22Rv1 (cell line): ENCODE measurements at regions not wholly inside any gene's neighbourhood (a gene's known extent, or its start where the extent isn't known, plus 50 kb on each side); places are given as distances from the start of the nearest gene placed in this dataset.

Source experiments
- H3K27ac ChIP-seq: fragments of 450-650 bp; 2 replicates; pipeline ENCODE4 v1.5.1; 2017
- ZFX ChIP-seq: fragments of 450-650 bp; IDR thresholded peaks from 2 replicates; pipeline ENCODE4 v1.6.1; 2017; ENCODE audit warnings: antibody characterized with exemption, borderline replicate concordance
- TF ChIP-seq, protein P1 (sequence below): fragments of 450-650 bp; IDR thresholded peaks from 2 replicates; pipeline ENCODE4 v1.5.1; 2017; ENCODE audit warnings: mild to moderate bottlenecking

DNA sequence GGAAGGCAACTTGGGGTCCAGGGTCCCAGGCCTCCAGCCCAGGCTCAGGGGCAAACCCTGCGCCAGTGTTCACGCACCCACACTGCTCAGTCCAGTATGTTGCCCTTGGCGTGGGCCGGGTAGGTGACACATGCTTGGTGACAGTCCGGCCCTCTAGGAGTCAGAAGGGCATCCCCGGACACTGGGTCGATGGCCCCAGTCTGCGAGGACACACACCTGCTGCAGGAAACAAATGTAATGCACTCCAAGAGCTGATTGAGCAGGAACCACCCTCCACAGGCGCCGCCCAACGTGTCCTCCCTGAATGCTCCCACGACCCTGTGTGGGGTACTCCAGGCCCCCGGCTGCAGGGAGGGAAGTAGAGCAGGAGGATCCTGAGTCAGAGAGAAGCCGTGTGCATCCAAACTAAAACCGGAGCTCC is 160.7 kb downstream of the DLL1 start:
- no peak overlapping the region for H3K27ac ChIP-seq
- TF ChIP-seq ZFX = no peak
- TF ChIP-seq, protein P1, sequence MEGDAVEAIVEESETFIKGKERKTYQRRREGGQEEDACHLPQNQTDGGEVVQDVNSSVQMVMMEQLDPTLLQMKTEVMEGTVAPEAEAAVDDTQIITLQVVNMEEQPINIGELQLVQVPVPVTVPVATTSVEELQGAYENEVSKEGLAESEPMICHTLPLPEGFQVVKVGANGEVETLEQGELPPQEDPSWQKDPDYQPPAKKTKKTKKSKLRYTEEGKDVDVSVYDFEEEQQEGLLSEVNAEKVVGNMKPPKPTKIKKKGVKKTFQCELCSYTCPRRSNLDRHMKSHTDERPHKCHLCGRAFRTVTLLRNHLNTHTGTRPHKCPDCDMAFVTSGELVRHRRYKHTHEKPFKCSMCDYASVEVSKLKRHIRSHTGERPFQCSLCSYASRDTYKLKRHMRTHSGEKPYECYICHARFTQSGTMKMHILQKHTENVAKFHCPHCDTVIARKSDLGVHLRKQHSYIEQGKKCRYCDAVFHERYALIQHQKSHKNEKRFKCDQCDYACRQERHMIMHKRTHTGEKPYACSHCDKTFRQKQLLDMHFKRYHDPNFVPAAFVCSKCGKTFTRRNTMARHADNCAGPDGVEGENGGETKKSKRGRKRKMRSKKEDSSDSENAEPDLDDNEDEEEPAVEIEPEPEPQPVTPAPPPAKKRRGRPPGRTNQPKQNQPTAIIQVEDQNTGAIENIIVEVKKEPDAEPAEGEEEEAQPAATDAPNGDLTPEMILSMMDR = no peak

DNA sequence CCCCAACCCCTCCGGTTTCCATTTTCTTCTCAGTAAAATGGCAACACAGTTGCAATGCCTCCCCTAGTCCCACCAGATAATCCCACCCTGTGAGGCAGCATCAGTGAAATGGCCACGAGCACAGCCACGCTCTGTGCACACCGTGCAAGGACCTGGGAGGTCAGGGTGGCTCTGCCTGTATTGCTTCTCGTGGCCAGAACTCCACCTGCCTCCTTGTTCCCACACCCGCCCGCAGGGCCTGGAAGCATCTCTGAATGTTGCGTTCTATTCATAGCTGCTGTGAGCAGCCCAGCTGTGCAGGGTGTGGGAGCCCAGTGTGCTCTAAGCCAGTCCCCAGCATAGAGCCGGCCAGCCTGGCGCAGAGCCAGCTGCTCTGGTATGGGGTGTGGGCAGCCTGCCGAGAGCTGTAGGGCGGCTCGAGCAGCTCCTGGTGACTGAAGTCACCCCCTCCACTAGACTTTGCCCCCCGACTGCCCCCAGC is 161.1 kb downstream of the DLL1 start:
- H3K27ac ChIP-seq = no peak overlapping the region
- TF ChIP-seq, protein P1 = no peak
- TF ChIP-seq ZFX = no peak

DNA sequence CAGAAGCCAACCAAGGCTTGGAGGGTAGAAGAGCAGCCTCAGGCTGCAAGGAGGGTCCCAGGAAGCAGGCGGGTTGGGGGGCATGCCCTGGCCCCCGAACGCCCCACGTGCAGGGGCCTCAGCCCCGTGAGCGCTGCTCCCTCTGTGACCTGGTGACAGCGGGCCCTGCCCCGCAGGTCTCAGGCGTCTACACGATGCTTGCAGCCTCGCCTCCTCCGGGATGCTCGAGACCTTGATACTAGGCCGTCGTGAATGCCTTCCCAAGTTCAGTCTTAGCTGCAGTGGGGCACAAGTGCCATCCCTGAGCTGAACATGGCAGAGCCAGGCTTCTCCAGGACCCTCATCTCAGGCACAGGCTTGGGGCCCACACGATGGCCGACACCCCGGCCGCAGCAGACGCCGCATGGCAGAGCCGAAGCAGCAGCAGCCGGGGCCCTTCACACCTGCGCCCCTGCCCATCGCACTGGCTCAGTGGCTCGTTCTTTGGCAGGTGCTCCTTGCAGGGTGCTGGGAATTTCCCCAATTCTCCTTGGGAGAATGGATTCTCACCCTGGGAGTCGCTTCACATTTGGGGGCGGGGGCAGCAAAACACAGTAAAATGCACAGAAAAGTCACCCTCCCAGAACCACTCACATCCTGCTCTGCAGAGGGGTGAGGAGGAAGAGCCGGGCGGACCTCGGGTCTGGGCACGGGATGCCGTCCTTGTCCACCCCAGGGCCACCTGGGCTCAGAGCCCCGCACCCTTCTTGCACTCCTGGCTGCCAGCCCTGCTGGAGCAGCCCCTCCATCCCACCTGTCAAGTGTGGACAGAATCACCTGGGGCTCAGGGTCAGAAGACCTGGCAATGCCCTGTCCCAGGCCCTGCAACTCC is 161.8 kb downstream of the DLL1 start:
- H3K27ac ChIP-seq = no peak overlapping the region
- TF ChIP-seq, protein P1 = no peak

DNA sequence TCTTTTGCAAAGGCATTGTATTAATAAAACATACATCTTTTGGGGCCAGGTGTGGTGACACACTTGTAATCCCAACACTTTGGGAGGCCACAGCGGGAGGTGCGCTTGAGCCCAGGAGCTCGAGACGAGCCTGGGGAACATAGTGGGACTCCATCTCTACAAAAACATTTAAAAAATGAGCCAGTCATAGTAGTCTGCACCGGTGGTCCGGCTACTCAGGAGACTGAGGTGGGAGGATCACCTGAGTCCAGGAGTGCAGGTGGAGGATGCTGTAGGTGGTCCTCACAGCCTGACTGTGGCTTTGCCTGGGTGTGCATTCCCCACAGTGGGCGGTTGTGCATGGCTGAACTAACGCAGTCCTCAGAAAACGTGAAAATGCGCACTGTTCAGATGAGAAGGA is 162.5 kb downstream of the DLL1 start:
- TF ChIP-seq ZFX = no peak
- TF ChIP-seq, protein P1 = no peak
- H3K27ac ChIP-seq = no peak overlapping the region

DNA sequence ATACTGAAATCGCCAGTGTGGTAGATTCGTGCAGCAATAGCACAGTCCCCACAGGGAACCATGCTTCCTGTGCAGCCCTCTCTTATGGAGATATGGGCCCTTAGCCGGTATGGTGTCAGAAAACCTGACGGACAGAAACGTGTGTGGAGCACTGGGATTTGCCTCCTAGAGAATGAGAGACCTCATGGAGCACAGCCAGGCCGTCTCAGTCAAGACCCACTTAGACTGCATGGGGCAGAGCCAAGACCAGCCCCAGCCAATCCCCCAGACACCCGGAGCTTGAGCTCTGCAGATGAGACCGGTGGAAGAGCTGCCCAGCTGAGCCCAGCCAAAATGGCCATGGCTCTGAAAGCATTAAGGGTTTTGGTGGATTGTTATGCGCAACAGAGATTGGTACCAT is 163.7 kb downstream of the DLL1 start:
- TF ChIP-seq ZFX = no peak
- TF ChIP-seq, protein P1 = no peak
- no peak overlapping the region for H3K27ac ChIP-seq

DNA sequence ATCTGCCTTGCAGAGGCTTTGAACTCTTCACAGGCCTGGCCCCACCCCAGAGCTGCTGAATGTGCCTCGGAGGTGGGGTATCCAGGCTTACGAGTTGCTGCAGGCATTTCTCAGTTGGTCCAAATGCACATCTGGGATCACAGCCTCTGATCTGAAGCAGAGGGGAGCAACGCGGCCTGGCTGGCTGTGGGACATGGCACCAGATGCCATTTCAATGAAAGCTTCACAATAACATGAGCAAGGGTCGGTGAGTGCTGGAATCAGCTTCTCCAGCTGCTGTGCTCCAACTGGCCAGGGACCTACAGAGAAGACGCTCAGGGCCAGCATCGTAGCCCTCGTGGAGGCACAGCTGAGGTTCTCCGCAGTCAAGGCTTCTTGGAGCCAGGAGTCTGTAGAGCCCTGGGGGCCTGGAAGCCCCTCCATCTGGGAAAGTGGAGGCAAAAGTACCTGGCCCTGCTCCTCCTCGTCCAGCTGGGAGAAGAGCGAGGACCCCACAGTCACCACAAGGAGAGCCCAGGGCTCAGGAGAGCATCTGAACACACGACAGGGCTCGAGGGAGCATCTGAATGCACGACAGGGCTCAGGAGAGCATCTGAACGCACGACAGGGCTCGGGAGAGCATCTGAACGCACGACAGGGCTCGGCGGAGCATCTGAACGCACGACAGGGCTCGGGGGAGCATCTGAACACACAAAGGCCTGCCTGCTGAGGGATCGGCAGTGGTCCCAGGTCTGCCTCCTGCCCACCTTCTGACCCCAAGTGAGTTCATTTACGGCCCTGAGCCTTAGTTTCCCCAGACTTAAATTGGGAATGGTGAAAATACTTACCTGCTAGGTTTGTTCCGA is 165.2 kb downstream of the DLL1 start:
- no peak overlapping the region for H3K27ac ChIP-seq
- TF ChIP-seq, protein P1 = no peak
- no peak for TF ChIP-seq ZFX
